ENCODE measurements at regions not wholly inside any gene's neighbourhood (a gene's known extent, or its start where the extent isn't known, plus 50 kb on each side); places are given as distances from the start of the nearest gene placed in this dataset.

- no peak for DNase-seq
Measured at GRCh38 chr12:65598688-65599087, 225.6 kb upstream of the HMGA2 start.

- DNase-seq, result no peak
Measured at GRCh38 chr12:65602253-65602609, 222.1 kb upstream of the HMGA2 start.

- no peak for DNase-seq
Measured at GRCh38 chr12:65602610-65603295, 221.5 kb upstream of the HMGA2 start.

- no peak for DNase-seq
Measured at GRCh38 chr12:65603438-65604351, 220.6 kb upstream of the HMGA2 start.

- no peak for DNase-seq
Measured at GRCh38 chr12:65605019-65605418, 219.3 kb upstream of the HMGA2 start.

GRCh38 chr12:65606008-65606766 is 218.1 kb upstream of the HMGA2 start:
- DNase-seq, result no peak

GRCh38 chr12:65607401-65607841 is 216.9 kb upstream of the HMGA2 start:
- no peak for DNase-seq

GRCh38 chr12:65608319-65608916 is 215.9 kb upstream of the HMGA2 start:
- no peak for DNase-seq

GRCh38 chr12:65609359-65609771 is 214.9 kb upstream of the HMGA2 start:
- no peak for DNase-seq

GRCh38 chr12:65611396-65611795 is 212.9 kb upstream of the HMGA2 start:
- DNase-seq, result no peak

GRCh38 chr12:65612440-65612839 is 211.8 kb upstream of the HMGA2 start:
- DNase-seq, result no peak

GRCh38 chr12:65613692-65614091 is 210.6 kb upstream of the HMGA2 start:
- DNase-seq, result no peak

- DNase-seq, result no peak
Measured at GRCh38 chr12:65614259-65614889, 209.9 kb upstream of the HMGA2 start.

- DNase-seq, result no peak
Measured at GRCh38 chr12:65615118-65615517, 209.2 kb upstream of the HMGA2 start.

GRCh38 chr12:65616022-65616421 is 208.3 kb upstream of the HMGA2 start:
- no peak for DNase-seq

GRCh38 chr12:65618588-65618987 is 205.7 kb upstream of the HMGA2 start:
- no peak for DNase-seq

GRCh38 chr12:65619018-65619417 is 205.3 kb upstream of the HMGA2 start:
- no peak for DNase-seq

- DNase-seq, result no peak
Measured at GRCh38 chr12:65620046-65620445, 204.2 kb upstream of the HMGA2 start.

GRCh38 chr12:65622056-65622455 is 202.2 kb upstream of the HMGA2 start:
- DNase-seq, result no peak

GRCh38 chr12:65623507-65623906 is 200.8 kb upstream of the HMGA2 start:
- no peak for DNase-seq

GRCh38 chr12:65624554-65625086 is 199.7 kb upstream of the HMGA2 start:
- DNase-seq, result no peak

- DNase-seq, result no peak
Measured at GRCh38 chr12:65628061-65628460, 196.2 kb upstream of the HMGA2 start.
